Kidney (tissue), 13 donors: ENCODE measurements at regions not wholly inside any gene's neighbourhood (a gene's known extent, or its start where the extent isn't known, plus 50 kb on each side); places are given as distances from the start of the nearest gene placed in this dataset.
"Not testable (repeated sequence)": the region's sequence is repeated elsewhere in the genome, so short reads cannot be mapped to it uniquely, and the experiment has no call there.

Source experiments
- DNase-seq, 5 donors: peaks; one replicate each; pipeline ENCODE4 v3.0.0-alpha.2; 2013 to 2020
- FAIRE-seq: peaks from 2 replicates; lab custom pipeline; 2012; peaks lifted over from hg19 to GRCh38; lab: Jason Lieb, UNC
- H3K27ac ChIP-seq, 2 donors: one replicate each; pipeline ENCODE4 v1.7.0; 2013; ENCODE audit warnings: low read depth in 2 of 2, low read length in 2 of 2, inconsistent platforms in 1 of 2
- H3K27me3 ChIP-seq: one replicate; pipeline ENCODE4 v1.7.1; 2013; ENCODE audit warnings: low read length, inconsistent platforms; ENCODE audit not compliant: control insufficient read depth, insufficient read depth
- H3K36me3 ChIP-seq, 3 donors: one replicate each; pipeline versions ENCODE4 v1.7.0 to v1.7.1; 2013; ENCODE audit warnings: low read length in 3 of 3, control low read depth in 1 of 3, inconsistent platforms in 1 of 3; ENCODE audit not compliant: insufficient read depth in 3 of 3, control insufficient read depth in 2 of 3
- H3K4me1 ChIP-seq, 3 donors: one replicate each; pipeline versions ENCODE4 v1.7.0 to v1.7.1; 2013; ENCODE audit warnings: low read length in 3 of 3, inconsistent platforms in 1 of 3, low read depth in 1 of 3; ENCODE audit not compliant: control insufficient read depth in 2 of 3, insufficient read depth in 2 of 3
- H3K4me3 ChIP-seq, 3 donors: one replicate each; pipeline versions ENCODE4 v1.7.0 to v1.8.1; 2013; ENCODE audit warnings: low read length in 3 of 3, control low read depth in 1 of 3, inconsistent platforms in 1 of 3
- H3K9ac ChIP-seq, 3 donors: one replicate each; pipeline versions ENCODE4 v1.7.0 to v1.7.1; 2013; ENCODE audit warnings: low read length in 3 of 3, control low read depth in 1 of 3, inconsistent platforms in 1 of 3
- H3K9me3 ChIP-seq, 3 donors: one replicate each; pipeline versions ENCODE4 v1.7.0 to v1.7.1; 2013; ENCODE audit warnings: low read length in 3 of 3, control low read depth in 1 of 3, inconsistent platforms in 1 of 3; ENCODE audit not compliant: control insufficient read depth in 2 of 3, insufficient read depth in 1 of 3
- intact Hi-C: fragments of 100-400 bp; cut with DNase I; formaldehyde crosslinking; loops from one replicate; pipeline ENCODE4 v1.11.1; 2022
- TF ChIP-seq, protein P1 (sequence below): IDR thresholded peaks from 3 replicates; pipeline ENCODE4 v1.5.1; 2012; ENCODE audit warnings: mild to moderate bottlenecking, moderate library complexity, borderline replicate concordance; ENCODE audit not compliant: insufficient read depth; ENCODE audit errors: extremely low read depth
- donor health status: control.
- donor health status: control.
- donor health status: control.
- donor health status: control.
- donor health status: control.
- donor health status: DM: yes; HTN: yes; CAD: no.
- donor health status: Normal renal cell carcinoma (clear cell type).

DNA sequence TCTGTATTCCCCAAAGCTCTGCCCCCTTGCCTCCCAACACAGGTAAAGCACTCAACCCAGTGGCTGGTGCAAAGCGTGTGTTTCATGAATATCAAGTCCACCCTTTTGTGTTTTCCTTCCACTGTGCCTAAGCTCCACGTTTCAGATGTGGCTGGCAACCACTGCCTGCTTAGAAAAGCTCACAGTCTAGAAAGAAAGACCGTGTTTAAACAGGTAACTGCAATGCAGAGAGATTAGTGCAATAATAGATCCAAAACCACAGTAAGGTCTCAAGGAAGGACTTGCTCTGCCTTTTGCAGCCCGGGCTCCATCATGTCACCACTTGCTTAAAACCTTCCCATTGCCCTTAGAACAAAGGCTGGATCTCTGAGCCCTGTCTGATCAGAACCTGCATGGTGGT, 240.2 kb upstream of the C16orf82 start:
- TF ChIP-seq, protein P1, sequence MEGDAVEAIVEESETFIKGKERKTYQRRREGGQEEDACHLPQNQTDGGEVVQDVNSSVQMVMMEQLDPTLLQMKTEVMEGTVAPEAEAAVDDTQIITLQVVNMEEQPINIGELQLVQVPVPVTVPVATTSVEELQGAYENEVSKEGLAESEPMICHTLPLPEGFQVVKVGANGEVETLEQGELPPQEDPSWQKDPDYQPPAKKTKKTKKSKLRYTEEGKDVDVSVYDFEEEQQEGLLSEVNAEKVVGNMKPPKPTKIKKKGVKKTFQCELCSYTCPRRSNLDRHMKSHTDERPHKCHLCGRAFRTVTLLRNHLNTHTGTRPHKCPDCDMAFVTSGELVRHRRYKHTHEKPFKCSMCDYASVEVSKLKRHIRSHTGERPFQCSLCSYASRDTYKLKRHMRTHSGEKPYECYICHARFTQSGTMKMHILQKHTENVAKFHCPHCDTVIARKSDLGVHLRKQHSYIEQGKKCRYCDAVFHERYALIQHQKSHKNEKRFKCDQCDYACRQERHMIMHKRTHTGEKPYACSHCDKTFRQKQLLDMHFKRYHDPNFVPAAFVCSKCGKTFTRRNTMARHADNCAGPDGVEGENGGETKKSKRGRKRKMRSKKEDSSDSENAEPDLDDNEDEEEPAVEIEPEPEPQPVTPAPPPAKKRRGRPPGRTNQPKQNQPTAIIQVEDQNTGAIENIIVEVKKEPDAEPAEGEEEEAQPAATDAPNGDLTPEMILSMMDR = no peak
- Histone ChIP-seq H3K36me3 (no peaks in the 10 kb centered on the region), H3K9me3 (no peaks in the 10 kb centered on the region), H3K4me1 (no peaks in the 10 kb centered on the region), H3K27me3 (no peaks in the 10 kb centered on the region), H3K27ac (no peak overlapping the region), H3K9ac (no peak overlapping the region), H3K4me3 (no peak overlapping the region)
- FAIRE-seq = no peak
- intact Hi-C loops = no loop called here
- DNase-seq = no peak

DNA sequence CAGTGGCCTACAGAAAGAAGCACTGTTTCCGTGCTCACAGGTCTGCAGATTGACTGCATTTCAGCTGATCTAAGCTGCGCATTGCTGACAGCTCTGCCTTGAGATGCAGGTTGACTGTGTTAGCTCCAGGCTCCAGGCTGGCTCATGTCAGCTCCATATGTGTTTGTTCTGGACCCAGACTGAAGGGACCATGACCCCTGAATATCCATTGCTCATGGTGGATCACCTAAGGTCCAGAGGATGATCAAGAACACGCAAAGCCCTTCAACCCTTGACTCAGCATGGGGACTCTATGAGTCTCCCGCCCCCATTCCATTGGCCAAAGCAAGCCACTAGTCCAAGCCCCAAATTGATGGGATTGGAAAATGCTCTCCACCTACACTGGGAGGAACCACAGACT, 239.3 kb upstream of the C16orf82 start:
- H3K36me3 ChIP-seq = no peaks in the 10 kb centered on the region
- intact Hi-C loops = no loop called here
- no peak overlapping the region for H3K27ac ChIP-seq
- TF ChIP-seq, protein P1 = no peak
- no peak overlapping the region for H3K4me3 ChIP-seq
- no peak for DNase-seq
- no peaks in the 10 kb centered on the region for H3K9me3 ChIP-seq
- FAIRE-seq = no peak
- no peaks in the 10 kb centered on the region for H3K27me3 ChIP-seq
- no peaks in the 10 kb centered on the region for H3K4me1 ChIP-seq
- H3K9ac ChIP-seq = no peak overlapping the region

DNA sequence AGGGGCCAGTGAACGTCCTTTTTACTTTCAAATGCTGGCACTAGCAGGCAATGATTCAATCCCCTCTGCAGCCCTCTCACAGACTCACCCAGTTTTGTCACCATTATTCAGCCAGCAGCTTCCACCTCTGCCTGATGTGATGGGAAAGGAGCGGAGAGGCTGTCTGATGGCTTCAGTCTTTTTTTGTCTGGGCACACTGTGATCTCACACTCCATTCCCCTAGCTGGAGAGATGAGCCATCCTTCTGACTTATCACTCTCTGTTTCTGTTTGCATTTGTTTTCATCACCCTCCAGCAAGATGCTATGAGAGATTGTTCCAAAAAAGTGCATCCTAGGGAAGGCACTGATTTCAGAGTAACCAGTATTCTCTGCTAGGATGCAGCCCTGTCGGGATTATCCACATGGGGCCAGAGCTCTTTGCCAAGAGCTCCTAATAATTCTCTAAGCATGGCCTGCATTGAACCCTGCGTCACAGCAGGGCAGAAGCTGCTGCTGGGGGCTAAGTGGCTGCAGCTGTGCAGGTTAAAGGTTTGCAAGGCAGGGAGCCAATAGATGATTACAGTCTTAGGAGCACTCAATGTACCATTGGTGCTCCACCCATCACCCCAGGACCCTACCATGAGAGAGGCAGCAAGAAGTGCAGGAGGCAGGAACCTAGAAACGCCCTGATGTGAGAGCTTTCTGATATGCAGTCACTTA, 236.1 kb upstream of the C16orf82 start:
- TF ChIP-seq, protein P1 = no peak

DNA sequence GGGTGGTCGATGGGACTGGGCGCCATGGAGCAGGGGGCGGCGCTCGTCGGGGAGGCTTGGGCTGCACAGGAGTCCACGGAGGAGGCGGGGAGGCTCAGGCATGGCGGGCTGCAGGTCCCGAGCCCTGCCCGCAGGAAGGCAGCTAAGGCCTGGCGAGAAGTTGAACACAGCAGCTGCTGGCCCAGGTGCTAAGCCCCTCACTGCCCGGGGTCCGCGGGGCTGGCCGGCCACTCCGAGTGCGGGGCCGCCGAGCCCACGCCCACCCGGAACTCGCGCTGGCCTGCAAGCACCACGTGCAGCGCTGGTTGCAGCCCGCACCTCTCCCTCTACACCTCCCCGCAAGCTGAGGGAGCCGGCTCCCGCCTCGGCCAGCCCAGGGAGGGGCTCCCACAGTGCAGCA, 230.6 kb upstream of the C16orf82 start:
- H3K36me3 ChIP-seq, intact Hi-C loops, H3K9ac ChIP-seq, H3K27ac ChIP-seq, H3K4me3 ChIP-seq, H3K9me3 ChIP-seq, H3K4me1 ChIP-seq, DNase-seq, H3K27me3 ChIP-seq, FAIRE-seq: not testable (repeated sequence)

More for the DNA sequence above, 236.1 kb upstream of the C16orf82 start:
- Histone ChIP-seq H3K4me1 (no peaks in the 10 kb centered on the region), H3K9ac (no peak overlapping the region), H3K9me3 (no peaks in the 10 kb centered on the region), H3K27ac (no peak overlapping the region), H3K4me3 (no peak overlapping the region), H3K36me3 (no peaks in the 10 kb centered on the region), H3K27me3 (no peaks in the 10 kb centered on the region)
- FAIRE-seq = no peak
- intact Hi-C loops = no loop called here
- DNase-seq = no peak
